ENCODE measurements at regions not wholly inside any gene's neighbourhood (a gene's known extent, or its start where the extent isn't known, plus 50 kb on each side); places are given as distances from the start of the nearest gene placed in this dataset.
"Not testable (repeated sequence)": the region's sequence is repeated elsewhere in the genome, so short reads cannot be mapped to it uniquely, and the experiment has no call there.

DNA sequence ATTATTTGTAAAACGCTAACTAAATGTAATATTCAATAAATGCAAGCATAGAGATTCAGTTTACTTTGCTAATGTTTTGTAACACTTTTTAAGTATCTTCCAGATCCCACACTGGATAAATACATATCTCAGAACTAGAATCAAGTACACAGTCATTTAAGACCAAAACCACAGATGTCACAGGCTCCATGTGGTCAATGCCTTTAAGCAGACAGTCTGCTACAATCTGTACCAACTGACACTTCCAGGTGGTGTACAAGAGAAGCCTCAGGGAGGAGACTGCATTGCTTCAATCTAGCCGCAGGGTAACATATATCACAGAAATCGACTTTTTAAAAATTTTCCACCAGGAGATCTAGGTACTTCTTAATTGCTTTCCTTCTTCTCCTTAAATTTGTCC is 229.6 kb upstream of the DIAPH2 start:
- Histone ChIP-seq H3K27ac (ENCODE audit: low read length) (no peak overlapping the region), H3K36me3 (ENCODE audit: control insufficient read depth, low read depth, low read length) (no peaks in the 10 kb centered on the region), H3K27me3 (ENCODE audit: control insufficient read depth, insufficient read depth, low read length) (no peaks in the 10 kb centered on the region), H3K9me3 (ENCODE audit: control insufficient read depth, low read depth, low read length) (no peaks in the 10 kb centered on the region), H3K4me1 (ENCODE audit: control insufficient read depth, low read depth, low read length) (no peaks in the 10 kb centered on the region), H3K4me3 (ENCODE audit: low read length) (no peak overlapping the region), H3K9ac (ENCODE audit: low read length) (no peak overlapping the region)

DNA sequence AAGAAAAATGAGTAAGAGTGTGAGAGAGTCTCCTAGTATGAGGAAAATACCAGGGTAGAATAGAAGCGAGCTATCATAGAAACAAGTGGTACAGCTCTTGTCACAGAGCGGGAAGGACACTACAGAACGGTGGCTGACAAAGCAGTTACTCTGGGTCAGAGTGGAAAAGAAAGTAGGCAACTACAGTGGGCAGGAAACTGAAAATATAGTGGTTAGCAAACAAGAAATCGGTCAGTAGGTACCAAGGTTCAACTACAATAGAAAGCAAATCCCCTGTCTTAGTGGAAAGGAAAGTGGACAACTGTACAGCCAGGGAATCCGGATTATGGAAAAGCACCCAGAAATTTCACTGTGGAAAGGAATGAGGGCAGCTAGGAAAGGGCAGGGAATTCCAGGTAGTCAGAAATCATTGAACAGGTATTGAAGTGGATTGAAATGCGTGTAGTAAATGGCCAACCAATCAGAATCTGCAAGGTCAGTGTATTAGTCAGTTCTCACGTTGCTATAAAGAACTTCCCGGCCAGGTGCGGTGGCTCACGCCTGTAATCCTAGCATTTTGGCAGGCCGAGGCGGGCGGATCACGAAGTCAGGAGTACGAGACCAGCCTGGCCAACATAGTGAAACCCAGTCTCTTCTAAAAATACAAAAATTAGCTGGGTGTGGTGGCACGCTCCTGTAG is 219.6 kb upstream of the DIAPH2 start:
- Histone ChIP-seq H3K27me3 (ENCODE audit: control insufficient read depth, insufficient read depth, low read length) (no peaks in the 10 kb centered on the region), H3K9me3 (ENCODE audit: control insufficient read depth, low read depth, low read length) (no peaks in the 10 kb centered on the region), H3K4me1 (ENCODE audit: control insufficient read depth, low read depth, low read length) (no peaks in the 10 kb centered on the region)

DNA sequence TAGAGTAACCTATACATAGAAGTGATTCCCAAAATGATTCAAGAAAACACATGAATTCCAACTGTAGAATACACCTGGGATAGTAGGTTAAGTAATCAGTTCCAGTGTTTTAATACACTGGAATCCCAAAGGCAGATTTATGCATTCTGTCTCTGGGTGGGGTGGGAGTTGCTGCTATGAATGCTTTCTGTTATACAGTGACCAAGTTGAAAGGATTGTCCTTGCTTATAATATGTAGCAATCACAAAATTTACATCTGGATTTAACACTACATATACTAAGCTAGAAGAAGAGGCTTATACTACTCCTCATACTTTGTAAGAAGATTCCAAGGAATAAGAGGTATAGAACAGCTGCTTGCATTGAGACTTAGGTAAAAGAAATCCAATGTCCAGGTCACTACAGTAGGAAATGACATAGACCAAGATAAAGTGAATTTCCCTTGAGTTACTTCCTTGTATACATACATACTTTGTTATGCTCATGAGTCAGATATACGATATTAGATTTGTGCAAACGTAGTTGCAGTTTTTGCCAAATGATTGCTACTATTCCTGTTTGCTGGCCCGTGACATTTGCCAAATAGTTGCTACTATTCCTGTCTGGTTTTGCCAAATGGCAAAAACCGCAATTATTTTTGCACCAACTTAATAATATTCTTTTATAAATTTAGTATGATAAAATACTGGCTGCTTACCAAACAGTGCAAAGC is 210.5 kb upstream of the DIAPH2 start:
- no peak overlapping the region for H3K27ac ChIP-seq (ENCODE audit: low read length)
- H3K9ac ChIP-seq (ENCODE audit: low read length): no peak overlapping the region
- H3K27me3 ChIP-seq (ENCODE audit: control insufficient read depth, insufficient read depth, low read length): no peaks in the 10 kb centered on the region

More for the DNA sequence above, 219.6 kb upstream of the DIAPH2 start:
- H3K4me3 ChIP-seq (ENCODE audit: low read length): no peak overlapping the region
- H3K36me3 ChIP-seq (ENCODE audit: control insufficient read depth, low read depth, low read length): no peaks in the 10 kb centered on the region
- no peak overlapping the region for H3K9ac ChIP-seq (ENCODE audit: low read length)
- no peak overlapping the region for H3K27ac ChIP-seq (ENCODE audit: low read length)

DNA sequence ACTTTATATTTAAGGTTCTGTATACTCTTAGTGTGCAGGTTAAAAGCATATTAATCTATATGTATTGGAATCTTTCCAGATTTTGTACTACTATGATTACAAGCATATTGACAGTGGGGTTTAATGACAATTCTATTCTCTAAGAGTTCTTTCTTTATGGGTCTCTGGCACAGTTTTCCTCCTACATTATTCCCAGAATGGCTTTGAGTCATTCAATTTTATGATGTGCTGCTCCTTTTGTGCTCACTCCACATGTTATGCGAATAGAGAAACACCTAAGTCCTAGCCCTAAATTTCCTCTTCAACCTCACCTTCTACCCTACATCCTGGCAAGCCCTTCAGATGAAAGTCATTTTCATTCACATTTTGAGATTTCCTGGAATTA is 209.9 kb upstream of the DIAPH2 start:
- no peak overlapping the region for H3K4me3 ChIP-seq (ENCODE audit: low read length)
- H3K27ac ChIP-seq (ENCODE audit: low read length): no peak overlapping the region
- H3K27me3 ChIP-seq (ENCODE audit: control insufficient read depth, insufficient read depth, low read length): no peaks in the 10 kb centered on the region
- H3K9ac ChIP-seq (ENCODE audit: low read length): no peak overlapping the region
- no peaks in the 10 kb centered on the region for H3K4me1 ChIP-seq (ENCODE audit: control insufficient read depth, low read depth, low read length)
- no peaks in the 10 kb centered on the region for H3K9me3 ChIP-seq (ENCODE audit: control insufficient read depth, low read depth, low read length)
- no peaks in the 10 kb centered on the region for H3K36me3 ChIP-seq (ENCODE audit: control insufficient read depth, low read depth, low read length)

More for the DNA sequence above, 210.5 kb upstream of the DIAPH2 start:
- no peaks in the 10 kb centered on the region for H3K4me1 ChIP-seq (ENCODE audit: control insufficient read depth, low read depth, low read length)
- no peak overlapping the region for H3K4me3 ChIP-seq (ENCODE audit: low read length)
- H3K9me3 ChIP-seq (ENCODE audit: control insufficient read depth, low read depth, low read length): no peaks in the 10 kb centered on the region
- H3K36me3 ChIP-seq (ENCODE audit: control insufficient read depth, low read depth, low read length): no peaks in the 10 kb centered on the region

DNA sequence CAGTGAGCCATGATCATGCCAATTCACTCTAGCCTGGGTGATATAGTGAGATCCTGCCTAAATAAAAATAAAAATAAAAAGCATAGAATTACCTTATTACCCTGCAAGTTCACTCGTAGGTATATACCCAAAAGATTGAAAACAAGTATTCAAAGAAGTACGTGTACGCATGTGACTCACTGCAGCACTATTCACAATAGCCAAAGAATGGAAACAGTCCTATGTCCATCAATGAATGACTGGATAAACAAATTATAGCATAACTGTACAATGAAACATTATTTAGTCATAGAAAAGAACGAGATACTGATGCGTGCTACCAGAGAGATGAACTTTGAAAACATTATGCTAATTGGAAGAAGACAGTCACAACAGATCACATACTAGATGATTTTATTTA is 204.6 kb upstream of the DIAPH2 start:
- H3K4me1 ChIP-seq (ENCODE audit: control insufficient read depth, low read depth, low read length): peaks cover 15% of the 10 kb centered on the region
- H3K9me3 ChIP-seq (ENCODE audit: control insufficient read depth, low read depth, low read length): no peaks in the 10 kb centered on the region
- no peaks in the 10 kb centered on the region for H3K36me3 ChIP-seq (ENCODE audit: control insufficient read depth, low read depth, low read length)
- no peak overlapping the region for H3K9ac ChIP-seq (ENCODE audit: low read length)
- H3K27ac ChIP-seq (ENCODE audit: low read length): no peak overlapping the region
- H3K4me3 ChIP-seq (ENCODE audit: low read length): no peak overlapping the region
- no peaks in the 10 kb centered on the region for H3K27me3 ChIP-seq (ENCODE audit: control insufficient read depth, insufficient read depth, low read length)

DNA sequence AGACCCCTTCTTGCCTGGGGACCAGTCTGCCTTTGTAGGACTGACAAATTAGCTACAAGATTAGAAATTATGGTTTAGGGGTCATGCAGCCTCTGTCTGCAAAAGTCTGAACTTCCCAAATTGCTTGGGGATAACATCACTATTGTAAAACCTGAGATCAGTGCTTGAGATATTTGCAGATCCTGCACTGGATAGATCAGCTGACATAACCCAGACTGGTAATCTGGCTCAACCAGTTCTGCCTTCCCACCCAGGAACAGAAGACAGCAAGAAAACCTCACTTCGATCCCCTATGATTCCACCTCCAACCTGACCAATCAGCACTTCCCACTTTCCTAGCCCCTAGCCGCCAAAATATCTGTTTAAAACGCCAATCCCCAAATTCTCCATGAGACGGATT is 202.8 kb upstream of the DIAPH2 start:
- peaks cover 15% of the 10 kb centered on the region for H3K4me1 ChIP-seq (ENCODE audit: control insufficient read depth, low read depth, low read length)
- H3K4me3 ChIP-seq (ENCODE audit: low read length): no peak overlapping the region
- no peaks in the 10 kb centered on the region for H3K9me3 ChIP-seq (ENCODE audit: control insufficient read depth, low read depth, low read length)
- H3K27ac ChIP-seq (ENCODE audit: low read length): no peak overlapping the region
- H3K9ac ChIP-seq (ENCODE audit: low read length): no peak overlapping the region
- H3K27me3 ChIP-seq (ENCODE audit: control insufficient read depth, insufficient read depth, low read length): no peaks in the 10 kb centered on the region
- no peaks in the 10 kb centered on the region for H3K36me3 ChIP-seq (ENCODE audit: control insufficient read depth, low read depth, low read length)

DNA sequence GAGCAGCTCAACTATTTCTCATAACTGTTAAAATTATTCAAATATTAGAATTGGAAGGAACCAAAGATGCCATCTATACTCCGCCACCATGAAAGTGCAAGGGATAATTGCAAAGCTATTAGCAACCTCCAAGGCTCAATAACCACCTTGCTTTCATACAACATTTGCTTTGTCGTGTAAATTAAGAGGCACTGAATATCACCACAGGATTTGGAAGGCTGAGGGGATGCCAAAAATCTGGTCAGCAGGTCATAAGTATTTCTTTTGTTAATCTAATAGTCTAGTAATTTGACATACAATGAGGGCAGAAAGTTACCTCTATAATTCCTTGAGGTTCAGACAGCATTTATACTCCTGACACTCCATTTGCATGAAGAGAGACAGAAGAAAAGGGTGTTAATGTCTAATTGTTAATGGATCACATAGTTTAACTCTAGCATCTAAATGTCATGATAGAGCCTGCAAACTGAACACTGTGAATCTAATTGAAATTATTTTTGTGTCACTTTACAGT is 200.9 kb upstream of the DIAPH2 start:
- H3K36me3 ChIP-seq (ENCODE audit: control insufficient read depth, low read depth, low read length): no peaks in the 10 kb centered on the region
- no peak overlapping the region for H3K9ac ChIP-seq (ENCODE audit: low read length)
- no peaks in the 10 kb centered on the region for H3K9me3 ChIP-seq (ENCODE audit: control insufficient read depth, low read depth, low read length)
- no peak overlapping the region for H3K27ac ChIP-seq (ENCODE audit: low read length)
- H3K4me1 ChIP-seq (ENCODE audit: control insufficient read depth, low read depth, low read length): peaks cover 15% of the 10 kb centered on the region
- no peak overlapping the region for H3K4me3 ChIP-seq (ENCODE audit: low read length)
- H3K27me3 ChIP-seq (ENCODE audit: control insufficient read depth, insufficient read depth, low read length): no peaks in the 10 kb centered on the region

DNA sequence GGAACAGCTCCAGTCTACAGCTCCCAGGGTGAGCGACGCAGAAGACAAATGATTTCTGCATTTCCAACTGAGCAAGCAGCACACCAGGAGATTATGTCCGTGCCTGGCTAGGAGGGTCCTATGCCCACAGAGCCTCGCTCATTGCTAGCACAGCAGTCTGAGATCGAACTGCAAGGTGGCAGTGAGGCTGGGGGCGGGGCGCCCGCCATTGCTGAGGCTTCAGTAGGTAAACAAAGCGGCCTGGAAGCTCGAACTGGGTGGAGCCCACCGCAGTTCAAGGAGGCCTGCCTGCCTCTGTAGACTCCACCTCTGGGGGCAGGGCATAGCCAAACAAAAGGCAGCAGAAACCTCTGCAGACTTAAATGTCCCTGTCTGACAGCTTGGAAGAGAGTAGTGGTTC is 198.0 kb upstream of the DIAPH2 start:
- not testable (repeated sequence) for H3K36me3 ChIP-seq (ENCODE audit: control insufficient read depth, low read depth, low read length); H3K27ac ChIP-seq (ENCODE audit: low read length)

DNA sequence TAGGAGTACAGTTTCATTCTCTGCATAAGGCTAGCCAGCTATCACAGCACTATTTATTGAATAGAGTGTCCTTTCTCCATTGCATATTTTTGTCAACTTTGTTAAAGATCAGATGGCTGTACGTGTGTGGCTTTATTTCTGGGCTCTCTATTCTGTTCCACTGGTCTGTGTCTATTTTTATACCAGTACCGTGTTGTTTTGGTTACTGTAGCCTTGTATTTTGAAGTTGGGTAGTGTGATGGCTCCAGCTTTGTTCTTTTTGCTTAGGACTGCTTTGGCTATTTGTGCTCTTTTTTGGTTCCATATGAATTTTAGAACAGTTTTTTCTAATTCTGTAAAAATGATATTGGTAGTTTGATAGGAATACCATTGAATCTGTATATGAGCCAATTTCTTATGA is 182.1 kb upstream of the DIAPH2 start:
- no peak overlapping the region for H3K27ac ChIP-seq (ENCODE audit: low read length)
- no peaks in the 10 kb centered on the region for H3K36me3 ChIP-seq (ENCODE audit: control insufficient read depth, low read depth, low read length)
- no peaks in the 10 kb centered on the region for H3K27me3 ChIP-seq (ENCODE audit: control insufficient read depth, insufficient read depth, low read length)
- no peak overlapping the region for H3K9ac ChIP-seq (ENCODE audit: low read length)
- H3K4me1 ChIP-seq (ENCODE audit: control insufficient read depth, low read depth, low read length): no peaks in the 10 kb centered on the region
- no peaks in the 10 kb centered on the region for H3K9me3 ChIP-seq (ENCODE audit: control insufficient read depth, low read depth, low read length)
- no peak overlapping the region for H3K4me3 ChIP-seq (ENCODE audit: low read length)

More for the DNA sequence above, 198.0 kb upstream of the DIAPH2 start:
- H3K4me1 ChIP-seq (ENCODE audit: control insufficient read depth, low read depth, low read length): peaks cover 15% of the 10 kb centered on the region
- not testable (repeated sequence) for H3K9ac ChIP-seq (ENCODE audit: low read length); H3K4me3 ChIP-seq (ENCODE audit: low read length); H3K9me3 ChIP-seq (ENCODE audit: control insufficient read depth, low read depth, low read length); H3K27me3 ChIP-seq (ENCODE audit: control insufficient read depth, insufficient read depth, low read length)

DNA sequence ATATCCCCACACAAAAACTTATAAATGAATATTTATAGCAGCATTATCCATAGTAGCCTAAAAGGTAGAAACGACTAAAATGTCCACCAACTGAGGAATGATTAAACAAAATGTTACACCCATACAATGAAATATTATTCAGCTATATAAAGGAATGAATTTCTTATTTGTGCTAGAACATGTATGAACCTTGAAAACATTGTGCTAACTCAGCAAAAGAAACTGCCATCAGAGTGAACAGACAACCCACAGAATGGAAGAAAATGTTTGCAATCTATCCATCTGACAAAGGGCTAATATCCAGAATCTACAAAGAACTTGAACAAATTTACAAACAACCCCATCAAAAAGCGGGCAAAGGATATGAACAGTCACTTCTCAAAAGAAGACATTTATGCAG is 155.3 kb upstream of the DIAPH2 start:
- not testable (repeated sequence) for H3K4me3 ChIP-seq (ENCODE audit: low read length); H3K36me3 ChIP-seq (ENCODE audit: control insufficient read depth, low read depth, low read length); H3K27ac ChIP-seq (ENCODE audit: low read length); H3K27me3 ChIP-seq (ENCODE audit: control insufficient read depth, insufficient read depth, low read length); H3K9ac ChIP-seq (ENCODE audit: low read length); H3K9me3 ChIP-seq (ENCODE audit: control insufficient read depth, low read depth, low read length); H3K4me1 ChIP-seq (ENCODE audit: control insufficient read depth, low read depth, low read length)

DNA sequence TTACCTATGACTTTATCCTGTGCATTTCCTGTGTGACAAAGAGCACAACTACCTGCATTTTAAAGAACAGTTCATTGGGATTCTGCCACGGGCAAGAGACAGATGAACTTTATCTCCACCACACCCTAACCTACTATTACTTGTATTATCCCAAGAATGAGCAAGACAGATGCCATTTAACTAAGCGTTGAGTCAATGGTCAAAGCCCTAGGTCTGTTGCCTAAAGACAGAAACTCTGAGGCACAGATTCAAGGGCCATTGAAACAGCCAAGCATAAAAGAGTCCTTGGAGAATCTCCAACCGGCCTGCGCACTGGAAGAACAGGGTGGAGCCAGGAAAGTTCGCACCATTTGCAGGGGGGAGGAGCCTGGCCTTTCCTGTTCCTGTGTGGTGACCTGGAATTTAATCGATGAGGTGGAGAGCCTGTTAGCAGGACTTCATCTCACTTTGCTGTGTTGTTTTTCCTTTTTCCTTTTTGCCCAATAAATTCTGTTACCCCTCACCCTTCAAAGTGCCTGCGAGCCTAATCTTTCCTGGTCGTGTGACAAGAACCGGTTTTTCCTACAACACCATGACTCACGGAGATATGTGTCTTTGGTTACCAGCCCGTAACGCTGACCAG is 146.4 kb upstream of the DIAPH2 start:
- Histone ChIP-seq H3K36me3 (ENCODE audit: control insufficient read depth, low read depth, low read length) (no peaks in the 10 kb centered on the region), H3K4me3 (ENCODE audit: low read length) (no peak overlapping the region), H3K9ac (ENCODE audit: low read length) (no peak overlapping the region), H3K27ac (ENCODE audit: low read length) (no peak overlapping the region), H3K27me3 (ENCODE audit: control insufficient read depth, insufficient read depth, low read length) (no peaks in the 10 kb centered on the region), H3K9me3 (ENCODE audit: control insufficient read depth, low read depth, low read length) (no peaks in the 10 kb centered on the region), H3K4me1 (ENCODE audit: control insufficient read depth, low read depth, low read length) (no peaks in the 10 kb centered on the region)
